ENCODE measurements at regions not wholly inside any gene's neighbourhood (a gene's known extent, or its start where the extent isn't known, plus 50 kb on each side); places are given as distances from the start of the nearest gene placed in this dataset.

- FAIRE-seq (no peak), DNase-seq (ENCODE audit: low read depth, low spot score) (no peak)
- no TSS peak for BruUV-seq (replicated peaks)
- Histone ChIP-seq H3K9me1 (replicated peaks; ENCODE audit: control insufficient read depth, extremely low read depth, insufficient read depth, low read length) (no peaks in the 10 kb centered on the region), H4K20me1 (replicated peaks; ENCODE audit: control insufficient read depth, extremely low read depth, insufficient read depth, low read length) (no peaks in the 10 kb centered on the region), H2AFZ (ENCODE audit: low read depth, low read length) (no peak overlapping the region), H3K4me1 (ENCODE audit: control insufficient read depth, extremely low read depth, insufficient read depth, low read length) (no peaks in the 10 kb centered on the region), H3K4me3 (replicated peaks in 1 of 3; ENCODE audit: insufficient read depth in 1 of 3, low read depth in 1 of 3, low read length in 3 of 3) (no peak overlapping the region), H3K27ac (ENCODE audit: insufficient read depth, low read depth, low read length) (no peak overlapping the region), H3K27me3 (ENCODE audit: control insufficient read depth in 2 of 2, insufficient read depth in 2 of 2, low read length in 2 of 2) (no peaks in the 10 kb centered on the region), H3K4me2 (ENCODE audit: insufficient read depth, low read length) (no peak overlapping the region), H3K9ac (replicated peaks; ENCODE audit: extremely low read depth, insufficient read depth, low read length) (no peak overlapping the region), H3K36me3 (ENCODE audit: control insufficient read depth in 2 of 2, extremely low read depth in 1 of 2, insufficient read depth in 2 of 2, low read length in 2 of 2) (no peaks in the 10 kb centered on the region), H3K9me3 (replicated peaks; ENCODE audit: control insufficient read depth, insufficient read depth, low read length) (no peaks in the 10 kb centered on the region), H3K79me2 (ENCODE audit: control insufficient read depth, insufficient read depth, low read length) (no peaks in the 10 kb centered on the region)
- POLR2A ChIA-PET: no interaction called here
- intact Hi-C loops (cut with micrococcal nuclease): no loop called here
- CTCF ChIA-PET: no interaction called here
- no peak for TF ChIP-seq FOS (IDR thresholded peaks at IDR 0.05; ENCODE audit: borderline replicate concordance, insufficient read depth, low read length)
- no peak for TF ChIP-seq EZH2 (IDR thresholded peaks at IDR 0.05; ENCODE audit: borderline replicate concordance, low read depth, low read length, severe bottlenecking)
- no peak for TF ChIP-seq CTCF (IDR thresholded peaks at IDR 0.05; ENCODE audit: extremely low read depth in 1 of 2, insufficient read depth in 1 of 2, low read depth in 1 of 2, low read length in 2 of 2)
- TF ChIP-seq GATA2 (IDR thresholded peaks at IDR 0.05; ENCODE audit: insufficient read depth, insufficient read length, low read depth, low read length): no peak
- no peak for TF ChIP-seq MAX (IDR thresholded peaks at IDR 0.05; ENCODE audit: insufficient read depth, insufficient read length)
- no peak for TF ChIP-seq POLR2AphosphoS5 (IDR thresholded peaks at IDR 0.05; ENCODE audit: insufficient read depth, low read depth, low read length)
- no peak for TF ChIP-seq JUN (IDR thresholded peaks at IDR 0.05; ENCODE audit: borderline replicate concordance, insufficient read depth, insufficient read length, low read depth)
- TF ChIP-seq POLR2A (IDR thresholded peaks at IDR 0.05; ENCODE audit: low read depth, low read length): no peak
- TF ChIP-seq MYC (IDR thresholded peaks at IDR 0.05; ENCODE audit: low read depth, low read length): no peak
- dilution Hi-C loops (cut with MboI; ENCODE audit: extremely low pct_ligation_motif_present, low sequenced_read_pairs): no loop called here
Observed at GRCh38 chr2:192854706-192855105, 660.0 kb upstream of the TMEFF2 start.

Measured in endothelial cell of umbilical vein (primary cell).